ENCODE measurements at regions not wholly inside any gene's neighbourhood (a gene's known extent, or its start where the extent isn't known, plus 50 kb on each side); places are given as distances from the start of the nearest gene placed in this dataset.

DNA sequence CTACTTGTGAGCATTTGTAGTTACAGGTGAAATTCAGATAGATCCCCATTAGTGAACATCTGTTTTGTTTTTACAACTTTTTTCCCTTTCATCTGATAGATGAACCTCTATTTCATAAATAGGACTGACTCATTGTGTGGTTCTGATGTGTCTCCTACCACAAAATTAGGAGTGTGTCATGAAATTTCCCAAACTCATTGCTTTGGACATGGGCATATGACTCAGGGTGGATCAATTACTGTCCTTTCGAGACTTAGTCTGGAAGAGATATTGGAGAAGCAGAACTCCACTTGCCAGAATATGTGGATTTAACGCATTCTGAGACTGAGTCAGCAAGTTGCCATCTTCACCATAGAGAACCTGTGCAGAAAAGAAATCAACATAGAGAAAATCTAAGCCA is 53.5 kb upstream of the PCDH10 start:
- Histone ChIP-seq H3K27me3 (ENCODE audit: insufficient read depth, low read length) (no peaks in the 10 kb centered on the region), H3K9ac (ENCODE audit: low read length) (no peak overlapping the region), H3F3A (ENCODE audit: insufficient read depth, low read length) (no peaks in the 10 kb centered on the region), H3K4me3 (ENCODE audit: low read depth, low read length, poor library complexity, severe bottlenecking) (no peak overlapping the region), H3K27ac (ENCODE audit: low read depth, low read length, poor library complexity, severe bottlenecking) (no peak overlapping the region), H4K20me1 (ENCODE audit: insufficient read depth, low read length) (no peaks in the 10 kb centered on the region), H3K4me2 (ENCODE audit: low read length) (no peak overlapping the region), H3K79me2 (ENCODE audit: insufficient read depth, low read length) (no peaks in the 10 kb centered on the region), H2AFZ (ENCODE audit: low read length) (no peak overlapping the region), H3K36me3 (ENCODE audit: insufficient read depth, low read length) (no peaks in the 10 kb centered on the region), H3K9me2 (ENCODE audit: low read depth, low read length) (no peaks in the 10 kb centered on the region), H3K9me3 (ENCODE audit: low read length) (no peaks in the 10 kb centered on the region), H3K4me1 (ENCODE audit: insufficient read depth, low read length, severe bottlenecking) (no peaks in the 10 kb centered on the region)
- no peak for TF ChIP-seq EZH2 (IDR thresholded peaks at IDR 0.05; ENCODE audit: borderline replicate concordance, low read length)
- TF ChIP-seq, protein P1, sequence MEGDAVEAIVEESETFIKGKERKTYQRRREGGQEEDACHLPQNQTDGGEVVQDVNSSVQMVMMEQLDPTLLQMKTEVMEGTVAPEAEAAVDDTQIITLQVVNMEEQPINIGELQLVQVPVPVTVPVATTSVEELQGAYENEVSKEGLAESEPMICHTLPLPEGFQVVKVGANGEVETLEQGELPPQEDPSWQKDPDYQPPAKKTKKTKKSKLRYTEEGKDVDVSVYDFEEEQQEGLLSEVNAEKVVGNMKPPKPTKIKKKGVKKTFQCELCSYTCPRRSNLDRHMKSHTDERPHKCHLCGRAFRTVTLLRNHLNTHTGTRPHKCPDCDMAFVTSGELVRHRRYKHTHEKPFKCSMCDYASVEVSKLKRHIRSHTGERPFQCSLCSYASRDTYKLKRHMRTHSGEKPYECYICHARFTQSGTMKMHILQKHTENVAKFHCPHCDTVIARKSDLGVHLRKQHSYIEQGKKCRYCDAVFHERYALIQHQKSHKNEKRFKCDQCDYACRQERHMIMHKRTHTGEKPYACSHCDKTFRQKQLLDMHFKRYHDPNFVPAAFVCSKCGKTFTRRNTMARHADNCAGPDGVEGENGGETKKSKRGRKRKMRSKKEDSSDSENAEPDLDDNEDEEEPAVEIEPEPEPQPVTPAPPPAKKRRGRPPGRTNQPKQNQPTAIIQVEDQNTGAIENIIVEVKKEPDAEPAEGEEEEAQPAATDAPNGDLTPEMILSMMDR (IDR thresholded peaks at IDR 0.05; ENCODE audit: low read length), result no peak

DNA sequence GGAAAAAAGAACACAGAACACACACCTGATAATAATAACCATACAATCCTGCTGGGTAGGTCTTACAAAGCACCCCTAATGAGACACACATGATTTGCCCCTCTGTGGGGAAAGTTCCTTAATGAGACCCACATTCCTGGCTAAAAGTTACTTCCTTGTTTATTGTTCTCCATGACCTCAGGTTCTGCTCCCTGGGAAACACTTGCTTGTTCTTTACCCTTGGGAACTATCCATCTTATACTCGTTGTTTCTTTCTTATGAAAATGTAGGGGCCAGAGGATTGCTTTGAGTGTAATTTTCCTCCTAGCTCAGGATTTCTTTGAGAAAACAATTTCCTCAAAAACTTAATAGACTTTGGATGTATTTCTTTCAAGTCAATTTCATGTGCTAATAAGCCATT is 52.1 kb upstream of the PCDH10 start:
- H3K79me2 ChIP-seq (ENCODE audit: insufficient read depth, low read length), result no peaks in the 10 kb centered on the region
- no peaks in the 10 kb centered on the region for H4K20me1 ChIP-seq (ENCODE audit: insufficient read depth, low read length)
- no peaks in the 10 kb centered on the region for H3F3A ChIP-seq (ENCODE audit: insufficient read depth, low read length)
- no peak overlapping the region for H3K4me2 ChIP-seq (ENCODE audit: low read length)
- H3K27ac ChIP-seq (ENCODE audit: low read depth, low read length, poor library complexity, severe bottlenecking), result no peak overlapping the region
- no peaks in the 10 kb centered on the region for H3K27me3 ChIP-seq (ENCODE audit: insufficient read depth, low read length)
- no peaks in the 10 kb centered on the region for H3K9me3 ChIP-seq (ENCODE audit: low read length)
- H3K4me1 ChIP-seq (ENCODE audit: insufficient read depth, low read length, severe bottlenecking), result no peaks in the 10 kb centered on the region
- H3K9ac ChIP-seq (ENCODE audit: low read length), result no peak overlapping the region
- H3K4me3 ChIP-seq (ENCODE audit: low read depth, low read length, poor library complexity, severe bottlenecking), result no peak overlapping the region
- TF ChIP-seq EZH2 (IDR thresholded peaks at IDR 0.05; ENCODE audit: borderline replicate concordance, low read length), result no peak
- TF ChIP-seq, protein P1 (IDR thresholded peaks at IDR 0.05; ENCODE audit: low read length), result no peak
- no peaks in the 10 kb centered on the region for H3K9me2 ChIP-seq (ENCODE audit: low read depth, low read length)
- no peaks in the 10 kb centered on the region for H3K36me3 ChIP-seq (ENCODE audit: insufficient read depth, low read length)
- H2AFZ ChIP-seq (ENCODE audit: low read length), result peak overlapping the region; percentile 6
